HS-5 (cell line): ENCODE measurements at regions not wholly inside any gene's neighbourhood (a gene's known extent, or its start where the extent isn't known, plus 50 kb on each side); places are given as distances from the start of the nearest gene placed in this dataset.

ENCODE experiments used
- DNase-seq: peaks from one replicate; pipeline ENCODE4 v3.0.0-alpha.2; 2012; ENCODE audit warnings: low read depth

GRCh38 chr9:84587153-84587552, 82.4 kb upstream of the NTRK2 start:
- DNase-seq = no peak

GRCh38 chr9:84589542-84589941, 80.0 kb upstream of the NTRK2 start:
- DNase-seq = no peak

GRCh38 chr9:84590706-84591105, 78.8 kb upstream of the NTRK2 start:
- no peak for DNase-seq

DNA sequence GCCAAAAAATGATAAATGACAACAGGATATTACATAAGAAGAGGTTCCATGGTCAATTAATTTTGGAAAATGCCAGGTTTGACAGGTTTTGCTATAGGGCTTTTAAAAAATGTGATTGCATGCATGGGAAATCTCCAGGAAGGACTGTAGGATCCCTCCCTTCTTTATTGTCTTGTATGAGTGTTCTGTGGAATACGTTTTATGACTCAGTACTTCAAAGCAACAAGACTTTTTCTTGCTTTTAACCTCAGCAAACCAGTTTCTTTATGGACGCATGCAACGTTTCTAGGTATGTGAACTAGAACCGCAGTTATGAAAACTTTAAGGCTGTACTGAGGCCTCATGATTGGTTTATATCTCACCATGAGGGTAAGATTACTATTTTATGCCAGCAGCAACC, 76.6 kb upstream of the NTRK2 start:
- no peak for DNase-seq

GRCh38 chr9:84593352-84593751, 76.2 kb upstream of the NTRK2 start:
- DNase-seq = no peak

GRCh38 chr9:84597131-84597530, 72.4 kb upstream of the NTRK2 start:
- DNase-seq = no peak

- no peak for DNase-seq
Observed at GRCh38 chr9:84598921-84599636, 70.5 kb upstream of the NTRK2 start.

GRCh38 chr9:84600739-84601138, 68.8 kb upstream of the NTRK2 start:
- DNase-seq = no peak

- DNase-seq = no peak
Observed at GRCh38 chr9:84604223-84604622, 65.3 kb upstream of the NTRK2 start.

- DNase-seq = no peak
Observed at GRCh38 chr9:84609779-84610178, 59.8 kb upstream of the NTRK2 start.

DNA sequence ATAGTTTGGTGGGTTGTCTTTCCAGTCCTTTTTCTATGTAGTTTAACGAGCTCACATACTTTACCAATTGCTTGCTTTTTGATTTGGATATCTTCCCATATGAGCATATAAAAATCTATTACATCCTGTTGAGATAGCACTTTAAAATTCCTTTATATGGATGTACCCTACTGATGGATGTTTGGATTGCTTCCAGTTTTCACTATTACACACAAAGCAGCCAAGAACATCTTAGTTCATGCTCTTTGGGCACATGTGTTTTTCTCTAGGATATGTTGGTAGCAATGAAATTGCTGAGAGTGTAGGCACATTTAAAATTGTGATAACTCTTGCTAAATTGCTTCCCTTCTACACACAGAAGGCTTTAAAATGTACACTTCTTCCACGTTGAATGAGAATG, 56.1 kb upstream of the NTRK2 start:
- no peak for DNase-seq

GRCh38 chr9:84615544-84615943, 54.0 kb upstream of the NTRK2 start:
- DNase-seq = no peak

- no peak for DNase-seq
Observed at GRCh38 chr9:84617411-84618029, 52.0 kb upstream of the NTRK2 start.
